ENCODE measurements at regions not wholly inside any gene's neighbourhood (a gene's known extent, or its start where the extent isn't known, plus 50 kb on each side); places are given as distances from the start of the nearest gene placed in this dataset.
A peak's percentile ranks its signal among the peaks of the same experiment; 100 is the strongest.

GRCh38 chr4:187183826-187184225 lies 460.2 kb upstream of the FAT1 start:
- H3K4me1 ChIP-seq: peaks cover 0 to 21% (median 8%) of the 10 kb centered on the region in 4 donors
- DNase-seq: no peak
- H3K27me3 ChIP-seq: no peaks in the 10 kb centered on the region
- no peak for TF ChIP-seq CTCF (IDR thresholded peaks at IDR 0.05)
- no peak for TF ChIP-seq EP300 (IDR thresholded peaks at IDR 0.05; ENCODE audit: low read depth)
- TF ChIP-seq POLR2A (IDR thresholded peaks at IDR 0.05): no peak
- no peak for TF ChIP-seq POLR2AphosphoS5 (IDR thresholded peaks at IDR 0.05)
- H3K27ac ChIP-seq: no peak overlapping the region
- no peak overlapping the region for H3K4me3 ChIP-seq
- H3K36me3 ChIP-seq: no peaks in the 10 kb centered on the region
- H3K9me3 ChIP-seq: no peaks in the 10 kb centered on the region
- WGBS, 2 donors (ENCODE audit: low coverage in 1 of 2): 42 to 57% methylated on average over 2 of the region's 2 CpGs
- in situ Hi-C loops (cut with MboI; ENCODE audit: low pct_ligation_motif_present in 1 of 4, low pct_unique_long_range_greater_than_20kb in 1 of 4, low sequenced_read_pairs in 3 of 4): no loop called here
- intact Hi-C loops (cut with DNase I; ENCODE audit: low total_unique reads): no loop called here

GRCh38 chr4:187184508-187184907 lies 460.9 kb upstream of the FAT1 start:
- Histone ChIP-seq H3K36me3 (no peaks in the 10 kb centered on the region), H3K9me3 (no peaks in the 10 kb centered on the region), H3K27ac (peak overlapping the region in 1 of 4 donors; percentile 17), H3K4me1 (peaks cover 0 to 19% (median 8%) of the 10 kb centered on the region in 4 donors), H3K4me3 (no peak overlapping the region), H3K27me3 (no peaks in the 10 kb centered on the region)
- intact Hi-C loops (cut with DNase I; ENCODE audit: low total_unique reads): no loop called here
- in situ Hi-C loops (cut with MboI; ENCODE audit: low pct_ligation_motif_present in 1 of 4, low pct_unique_long_range_greater_than_20kb in 1 of 4, low sequenced_read_pairs in 3 of 4): no loop called here
- peak; percentile 75 for DNase-seq
- TF ChIP-seq EP300 (IDR thresholded peaks at IDR 0.05; ENCODE audit: low read depth) (no peak), CTCF (IDR thresholded peaks at IDR 0.05) (no peak), POLR2AphosphoS5 (IDR thresholded peaks at IDR 0.05) (no peak), POLR2A (IDR thresholded peaks at IDR 0.05) (no peak)
- WGBS, 2 donors (ENCODE audit: low coverage in 1 of 2): 33 to 65% methylated on average over 4 to 6 of the region's 6 CpGs

- H3K4me1 ChIP-seq: peaks cover 0 to 8% (median 3%) of the 10 kb centered on the region in 4 donors
- H3K36me3 ChIP-seq: no peaks in the 10 kb centered on the region
- no peak for TF ChIP-seq CTCF (IDR thresholded peaks at IDR 0.05)
- no peak for TF ChIP-seq EP300 (IDR thresholded peaks at IDR 0.05; ENCODE audit: low read depth)
- TF ChIP-seq POLR2A (IDR thresholded peaks at IDR 0.05): no peak
- TF ChIP-seq POLR2AphosphoS5 (IDR thresholded peaks at IDR 0.05): no peak
- H3K27ac ChIP-seq: no peak overlapping the region
- 49 to 75% methylated on average over 7 of the region's 7 CpGs for WGBS, 2 donors (ENCODE audit: low coverage in 1 of 2)
- in situ Hi-C loops (cut with MboI; ENCODE audit: low pct_ligation_motif_present in 1 of 4, low pct_unique_long_range_greater_than_20kb in 1 of 4, low sequenced_read_pairs in 3 of 4): no loop called here
- no peak for DNase-seq
- H3K4me3 ChIP-seq: no peak overlapping the region
- no peaks in the 10 kb centered on the region for H3K27me3 ChIP-seq
- no peaks in the 10 kb centered on the region for H3K9me3 ChIP-seq
- intact Hi-C loops (cut with DNase I; ENCODE audit: low total_unique reads): no loop called here
Measured at GRCh38 chr4:187188118-187188517, 464.5 kb upstream of the FAT1 start.

GRCh38 chr4:187188741-187189140 lies 465.1 kb upstream of the FAT1 start:
- TF ChIP-seq POLR2AphosphoS5 (IDR thresholded peaks at IDR 0.05): no peak
- no peak for TF ChIP-seq CTCF (IDR thresholded peaks at IDR 0.05)
- no peak for TF ChIP-seq POLR2A (IDR thresholded peaks at IDR 0.05)
- no peak for TF ChIP-seq EP300 (IDR thresholded peaks at IDR 0.05; ENCODE audit: low read depth)
- no peaks in the 10 kb centered on the region for H3K36me3 ChIP-seq
- H3K27ac ChIP-seq: no peak overlapping the region
- H3K4me1 ChIP-seq: peaks cover 0 to 8% (median 3%) of the 10 kb centered on the region in 4 donors
- intact Hi-C loops (cut with DNase I; ENCODE audit: low total_unique reads): no loop called here
- H3K27me3 ChIP-seq: no peaks in the 10 kb centered on the region
- in situ Hi-C loops (cut with MboI; ENCODE audit: low pct_ligation_motif_present in 1 of 4, low pct_unique_long_range_greater_than_20kb in 1 of 4, low sequenced_read_pairs in 3 of 4): no loop called here
- H3K4me3 ChIP-seq: no peak overlapping the region
- DNase-seq: no peak
- 90 to 93% methylated on average over 3 of the region's 3 CpGs for WGBS, 2 donors (ENCODE audit: low coverage in 1 of 2)
- H3K9me3 ChIP-seq: no peaks in the 10 kb centered on the region

Measured in transverse colon (tissue), 4 donors.